ENCODE measurements at regions not wholly inside any gene's neighbourhood (a gene's known extent, or its start where the extent isn't known, plus 50 kb on each side); places are given as distances from the start of the nearest gene placed in this dataset.

- Histone ChIP-seq H2BK120ac (replicated peaks; ENCODE audit: low read depth, low read length) (no peak overlapping the region), H3K18ac (ENCODE audit: extremely low read depth, low read length) (no peak overlapping the region), H3K9ac (replicated peaks in 1 of 4; ENCODE audit: extremely low read depth in 1 of 4, low read depth in 3 of 4, low read length in 3 of 4) (no peak overlapping the region), H4K91ac (replicated peaks; ENCODE audit: insufficient read length, low read length) (no peak overlapping the region), H3K27me3 (replicated peaks in 1 of 4; ENCODE audit: control insufficient read depth in 3 of 4, extremely low read depth in 1 of 4, insufficient read depth in 3 of 4, low read length in 3 of 4) (peaks cover 0 to 18% (median 13%) of the 10 kb centered on the region in 4 experiments; a peak in 5 of 7 replicates), H4K5ac (ENCODE audit: insufficient read length, low read depth, low read length) (no peak overlapping the region), H3K4me1 (replicated peaks in 1 of 4; ENCODE audit: control insufficient read depth in 3 of 4, insufficient read depth in 4 of 4, low read length in 3 of 4) (peaks cover 0 to 22% (median 17%) of the 10 kb centered on the region in 4 experiments; a peak in 6 of 7 replicates), H2AFZ (ENCODE audit: low read length) (no peak overlapping the region), H2BK15ac (ENCODE audit: low read length) (no peak overlapping the region), H3K4me2 (ENCODE audit: insufficient read depth in 1 of 2, low read depth in 2 of 2, low read length in 2 of 2) (no peak overlapping the region), H3K27ac (ENCODE audit: low read depth, low read length) (no peak overlapping the region), H3K14ac (ENCODE audit: insufficient read length) (no peak overlapping the region), H2BK20ac (ENCODE audit: low read length) (no peak overlapping the region), H2BK12ac (ENCODE audit: low read depth, low read length) (no peak overlapping the region), H3K4ac (replicated peaks; ENCODE audit: insufficient read length, low read depth, low read length) (no peak overlapping the region), H3K9me3 (ENCODE audit: insufficient read depth in 2 of 2, low read depth in 1 of 2, low read length in 1 of 2) (no peaks in the 10 kb centered on the region), H4K8ac (ENCODE audit: extremely low read depth, insufficient read depth, low read length) (no peak overlapping the region), H3K36me3 (ENCODE audit: control insufficient read depth in 2 of 4, insufficient read depth in 4 of 4, low read length in 3 of 4) (no peaks in the 10 kb centered on the region), H4K20me1 (replicated peaks in 1 of 2; ENCODE audit: control insufficient read depth in 1 of 2, insufficient read depth in 2 of 2, low read length in 2 of 2) (no peaks in the 10 kb centered on the region), H3K79me1 (ENCODE audit: low read depth, low read length) (no peaks in the 10 kb centered on the region; the same call in 1 of the 2 replicates), H2AK5ac (ENCODE audit: low read depth, low read length) (0 out of 2 replicates have a peak overlapping the region, but pooled peaks have one; percentile 1), H3K56ac (replicated peaks; ENCODE audit: insufficient read length, low read depth, low read length) (no peak overlapping the region), H2BK5ac (ENCODE audit: low read depth, low read length) (no peak overlapping the region), H3K23me2 (ENCODE audit: low read depth, low read length) (no peaks in the 10 kb centered on the region; the same call in 1 of the 2 replicates), H3K79me2 (ENCODE audit: control insufficient read depth in 1 of 2, insufficient read depth in 2 of 2, low read length in 2 of 2) (no peaks in the 10 kb centered on the region), H3K4me3 (ENCODE audit: extremely low read depth in 1 of 4, insufficient read depth in 2 of 4, low read depth in 3 of 4, low read length in 4 of 4) (no peak overlapping the region), H3K23ac (ENCODE audit: insufficient read length) (no peak overlapping the region)
- DNase-seq (ENCODE audit: low read depth in 1 of 2, low spot score in 2 of 2) (no peak), FAIRE-seq (no peak)
- CTCF ChIA-PET (ENCODE audit: partially characterized antibody): interaction anchor here (0.5 to 2.6 kb wide), 12 partner anchors 10 to 302 kb away, joined by 3 to 11 read pairs (median 4); no protein-coding TSS in a partner anchor
- TF ChIP-seq CBX8 (IDR thresholded peaks at IDR 0.05; ENCODE audit: borderline replicate concordance, low read depth, low read length) (no peak), RNF2 (IDR thresholded peaks at IDR 0.05; ENCODE audit: borderline replicate concordance, low read depth, low read length, missing control alignments, poor library complexity, severe bottlenecking) (no peak), TCF12 (IDR thresholded peaks at IDR 0.05; ENCODE audit: low read depth, low read length) (no peak)
- WGBS, 2 experiments (ENCODE audit: extremely low coverage in 1 of 2, insufficient coverage in 1 of 2, insufficient read length in 1 of 2, insufficient replicate concordance in 2 of 2, low coverage in 1 of 2, low lambda C conversion rate in 2 of 2, missing lambda C conversion rate in 1 of 2): 93% methylated on average over 10 of the region's 10 CpGs; no CpG with 5 or more reads in 1 of the 2 experiments
- POLR2A ChIA-PET (ENCODE audit: partially characterized antibody): no interaction called here
Observed at GRCh38 chr2:9100080-9100876, 96.8 kb upstream of the MBOAT2 start.

Data from H1 (cell line).